K562 (cell line): ENCODE measurements at regions not wholly inside any gene's neighbourhood (a gene's known extent, or its start where the extent isn't known, plus 50 kb on each side); places are given as distances from the start of the nearest gene placed in this dataset.

Source experiments
- ATAC-seq: fragments of 200-7000 bp; cut with Tn5 transposase; 3 replicates; pipeline ENCODE4 v1.9.1; 2020; ENCODE audit warnings: moderate library complexity
- BruUV-seq: library from RNA; stranded (reverse); fragments of 400-500 nt; replicated peaks from 2 replicates; lab custom pipeline; 2021; lab: Mats Ljungman, UMichigan
- CTCF ChIA-PET: fragments of 300-600 bp; formaldehyde crosslinking; extraction: SDS; loops from one replicate; lab custom pipeline; 2021; ENCODE audit warnings: low intra/inter-chr PET ratio; lab: Yijun Ruan, JAX
- POLR2A ChIA-PET: fragments of 300-600, 350-650 bp; sonication (Branson Sonifier 250); formaldehyde crosslinking; extraction: SDS; loops from one replicate; lab custom pipeline; 2021; ENCODE audit warnings: antibody characterized with exemption, inconsistent platforms; lab: Yijun Ruan, JAX
- DNase-seq, 4 experiments: peaks; one replicate each; pipeline versions ENCODE4 v3.0.0 to v3.0.0-alpha.2; 2011 to 2018; ENCODE audit warnings: low spot score in 3 of 4, mixed read lengths in 3 of 4; ENCODE audit errors: extremely low read depth in 1 of 4
- FAIRE-seq: peaks from 2 replicates; lab custom pipeline; 2011; peaks lifted over from hg19 to GRCh38; lab: Jason Lieb, UNC
- H2AFZ ChIP-seq: 2 replicates; pipeline ENCODE4 v1.6.0; 2011; ENCODE audit warnings: low read depth, low read length, control low read depth, inconsistent platforms
- H3K27ac ChIP-seq: fragments of 200-600 bp; 3 replicates; pipeline ENCODE4 v1.8.0; 2011; ENCODE audit warnings: low read depth, mild to moderate bottlenecking, control low read depth, inconsistent platforms, low read length, moderate library complexity, mixed read lengths; ENCODE audit errors: extremely low read depth
- H3K27me3 ChIP-seq, 2 experiments: fragments of 300-600 bp in 1 of 2; 2 replicates in 1 of 2; 3 replicates in 1 of 2; pipeline versions ENCODE4 v1.6.0 to v1.8.0; 2011; ENCODE audit warnings: inconsistent platforms in 2 of 2, low read length in 2 of 2, mild to moderate bottlenecking in 1 of 2, mixed read lengths in 1 of 2, moderate library complexity in 1 of 2; ENCODE audit not compliant: control insufficient read depth in 2 of 2, insufficient read depth in 2 of 2
- H3K36me3 ChIP-seq: fragments of 300-600 bp; 3 replicates; pipeline ENCODE4 v1.8.0; 2011; ENCODE audit warnings: mild to moderate bottlenecking, low read length, inconsistent platforms; ENCODE audit not compliant: control insufficient read depth, insufficient read depth
- H3K4me1 ChIP-seq, 2 experiments: fragments of 200-600 bp in 1 of 2; replicated peaks in 1 of 2; 2 replicates in 1 of 2; 3 replicates in 1 of 2; pipeline versions ENCODE4 v1.5.1 to v1.8.0; 2011; ENCODE audit warnings: inconsistent platforms in 2 of 2, low read length in 2 of 2, mild to moderate bottlenecking in 1 of 2, mixed read lengths in 1 of 2, moderate library complexity in 1 of 2; ENCODE audit not compliant: control insufficient read depth in 2 of 2, insufficient read depth in 2 of 2
- H3K4me2 ChIP-seq: 2 replicates; pipeline ENCODE4 v1.6.1; 2011; ENCODE audit warnings: low read length, control low read depth, inconsistent platforms, mixed read lengths; ENCODE audit not compliant: insufficient read depth
- H3K4me3 ChIP-seq: fragments of 200-600 bp; sonication (generic), shearing (Covaris generic); 2 replicates; pipeline ENCODE4 v1.5.1; 2016; ENCODE audit warnings: control low read depth, inconsistent platforms
- H3K79me2 ChIP-seq: fragments of 200-600 bp; 3 replicates; pipeline ENCODE4 v1.8.0; 2011; ENCODE audit warnings: low read length, inconsistent platforms; ENCODE audit not compliant: control insufficient read depth, insufficient read depth
- H3K9ac ChIP-seq, 2 experiments: 2 replicates each; pipeline versions ENCODE4 v1.6.0 to v1.6.1; 2011; ENCODE audit warnings: low read depth in 2 of 2, low read length in 2 of 2, control low read depth in 1 of 2, inconsistent platforms in 1 of 2, mild to moderate bottlenecking in 1 of 2, mixed read lengths in 1 of 2; ENCODE audit not compliant: insufficient read depth in 1 of 2
- H3K9me1 ChIP-seq: one replicate; pipeline ENCODE4 v1.6.0; 2011; ENCODE audit warnings: inconsistent platforms, mild to moderate bottlenecking, low read length, moderate library complexity; ENCODE audit not compliant: control insufficient read depth, insufficient read depth
- H3K9me3 ChIP-seq: replicated peaks from 2 replicates; pipeline ENCODE4 v1.5.1; 2011; ENCODE audit warnings: low read depth, low read length, inconsistent platforms; ENCODE audit not compliant: control insufficient read depth, insufficient read depth
- H4K20me1 ChIP-seq: replicated peaks from 2 replicates; pipeline ENCODE4 v1.6.1; 2011; ENCODE audit warnings: low read length, inconsistent platforms, mixed read lengths; ENCODE audit not compliant: control insufficient read depth, insufficient read depth
- FIP1L1 ChIP-seq: fragments of 200-400 bp; formaldehyde crosslinking; IDR thresholded peaks from 2 replicates; pipeline ENCODE4 v1.6.1; 2018; ENCODE audit warnings: mild to moderate bottlenecking, low read depth, low read length; ENCODE audit not compliant: poor library complexity, severe bottlenecking
- FOXP1 ChIP-seq: sonication (generic); formaldehyde crosslinking; IDR thresholded peaks from 2 replicates; pipeline ENCODE4 v1.8.0; 2022; ENCODE audit warnings: mild to moderate bottlenecking, missing genetic modification reagents
- KLF10 ChIP-seq: fragments of 250-450 bp; sonication (Bioruptor Pico); IDR thresholded peaks from 2 replicates; pipeline ENCODE4 v1.6.1; 2021; ENCODE audit warnings: matching md5 sums
- MCM7 ChIP-seq, 2 experiments: fragments of 450-650 bp; IDR thresholded peaks; 2 replicates each; pipeline ENCODE4 v1.6.1; 2016 to 2018
- MEF2A ChIP-seq: IDR thresholded peaks from 2 replicates; pipeline ENCODE4 v1.6.1; 2011; ENCODE audit warnings: low read depth, mild to moderate bottlenecking, low read length, moderate library complexity; ENCODE audit not compliant: control insufficient read depth
- SIRT6 ChIP-seq: IDR thresholded peaks from one replicate; pipeline ENCODE4 v1.6.1; 2012; ENCODE audit warnings: low read depth, mild to moderate bottlenecking, control low read depth, inconsistent platforms, low read length, moderate library complexity
- ZNF3 ChIP-seq: fragments of 250-450 bp; sonication (Bioruptor Pico); IDR thresholded peaks from 2 replicates; pipeline ENCODE4 v1.5.0; 2021; ENCODE audit warnings: mild to moderate bottlenecking, moderate library complexity
- ZNF511 ChIP-seq: sonication (generic); formaldehyde crosslinking; IDR thresholded peaks from 2 replicates; pipeline ENCODE4 v1.8.0; 2022; ENCODE audit warnings: mild to moderate bottlenecking, missing genetic modification reagents
- ZNF589 ChIP-seq: fragments of 200-800 bp; sonication (Bioruptor generic); IDR thresholded peaks from 2 replicates; pipeline ENCODE4 v1.6.1; 2016; ENCODE audit warnings: low read depth, missing genetic modification characterization, missing compliant biosample characterization
- WGBS: fragments of 100-300 bp; shearing (Covaris generic); methylation state at CpG from one replicate; pipeline ENCODE4 v1.1.6; 2016; ENCODE audit warnings: low coverage, mixed read lengths; ENCODE audit not compliant: insufficient coverage; ENCODE audit errors: missing lambda C conversion rate; 5-methylcytosine and 5-hydroxymethylcytosine counted together
- in situ Hi-C: fragments of 300-500 bp; cut with MboI; formaldehyde crosslinking; loops from 4 replicates; pipeline ENCODE4 v1.15.0; 2018; ENCODE audit warnings: inconsistent platforms, mixed read lengths
- intact Hi-C: fragments of 100-400 bp; cut with micrococcal nuclease; formaldehyde crosslinking; loops from 2 replicates; pipeline ENCODE4 v1.14.2; 2022

GRCh38 chr1:5501206-5501930 lies 490.9 kb downstream of the NPHP4 start (continued):
- TF ChIP-seq MEF2A (no peak), ZNF3 (no peak)

DNA sequence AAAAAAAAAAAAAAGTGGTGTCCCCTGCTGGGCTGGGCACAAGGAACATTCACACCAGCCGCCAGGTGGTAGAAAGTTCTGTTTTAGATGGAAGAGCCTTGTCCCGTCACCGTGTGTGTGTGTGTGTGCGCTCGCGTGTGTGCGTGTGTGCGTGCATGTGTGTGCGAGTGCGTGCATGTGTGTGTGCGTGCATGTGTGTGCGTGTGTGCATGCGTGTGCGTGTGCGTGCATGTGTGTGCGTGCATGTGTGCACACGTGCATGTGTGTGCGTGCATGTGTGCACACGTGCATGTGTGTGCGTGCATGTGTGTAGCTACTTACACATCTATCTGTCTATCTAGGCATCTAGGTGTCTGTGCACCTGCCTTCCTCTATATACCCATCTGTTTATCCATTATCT lies 491.7 kb downstream of the NPHP4 start:
- FAIRE-seq, result no peak
- no peak overlapping the region for H3K9ac ChIP-seq
- peaks cover 9 to 44% of the 10 kb centered on the region in 2 experiments; a peak in 2 of 5 replicates for H3K27me3 ChIP-seq
- no TSS peak for BruUV-seq
- no peak for TF ChIP-seq MCM7 (IDR thresholded peaks at IDR 0.05)
- TF ChIP-seq, all 486 proteins: peak for 0
- no peak overlapping the region for H3K27ac ChIP-seq
- no peaks in the 10 kb centered on the region for H3K4me1 ChIP-seq
- no peak for ATAC-seq
- in situ Hi-C loops (loop anchor here (10.0 kb wide), 1 partner anchor 414 kb away; no protein-coding TSS in a partner anchor), intact Hi-C loops (no loop called here)
- no peak overlapping the region for H2AFZ ChIP-seq
- ChIA-PET CTCF (no interaction called here), POLR2A (interaction anchor here (0.7 kb wide), 1 partner anchor 10 kb away, joined by 3 read pairs; no protein-coding TSS in a partner anchor)
- 32% methylated on average over 19 of the region's 20 CpGs for WGBS
- no peaks in the 10 kb centered on the region for H3K79me2 ChIP-seq
- H3K9me3 ChIP-seq, result 0 out of 2 replicates have a peak, but pooled peaks cover 3% of the 10 kb centered on the region
- no peak for DNase-seq
- H3K9me1 ChIP-seq, result no peaks in the 10 kb centered on the region
- H3K4me3 ChIP-seq, result no peak overlapping the region
- peaks cover 3% of the 10 kb centered on the region; the same call in 1 of the 2 replicates for H4K20me1 ChIP-seq
- H3K4me2 ChIP-seq, result no peak overlapping the region
- no peaks in the 10 kb centered on the region for H3K36me3 ChIP-seq

- H3K9me1 ChIP-seq, result no peaks in the 10 kb centered on the region
- 0% methylated on average over 6 of the region's 6 CpGs for WGBS
- peaks cover 24 to 36% of the 10 kb centered on the region in 2 experiments; a peak in 3 of 5 replicates for H3K27me3 ChIP-seq
- in situ Hi-C loops, result no loop called here
- CTCF ChIA-PET, result no interaction called here
- H3K4me1 ChIP-seq, result no peaks in the 10 kb centered on the region
- no peak for DNase-seq
- no peak overlapping the region for H3K9ac ChIP-seq
- TF ChIP-seq SIRT6, result no peak
- TF ChIP-seq KLF10, result no peak
- TF ChIP-seq ZNF589, result no peak
- no peak for TF ChIP-seq FOXP1 (CRISPR knock-in tag)
- TF ChIP-seq FIP1L1, result no peak
- TF ChIP-seq ZNF511, result no peak
- TF ChIP-seq, all 486 proteins: peak for 0
- BruUV-seq, result no TSS peak
- Histone ChIP-seq H3K9me3 (0 out of 2 replicates have a peak, but pooled peaks cover 3% of the 10 kb centered on the region), H3K36me3 (no peaks in the 10 kb centered on the region), H3K27ac (no peak overlapping the region), H2AFZ (no peak overlapping the region), H3K4me2 (no peak overlapping the region), H4K20me1 (0 out of 2 replicates have a peak, but pooled peaks cover 3% of the 10 kb centered on the region), H3K4me3 (no peak overlapping the region), H3K79me2 (no peaks in the 10 kb centered on the region)
- no peak for ATAC-seq
- no peak for FAIRE-seq
- intact Hi-C loops, result no loop called here
- POLR2A ChIA-PET, result interaction anchor here (0.5 kb wide), 1 partner anchor 1413 kb away, joined by 4 read pairs; no protein-coding TSS in a partner anchor
Observed at GRCh38 chr1:5497503-5497902, 494.7 kb downstream of the NPHP4 start.
